ENCODE measurements at regions not wholly inside any gene's neighbourhood (a gene's known extent, or its start where the extent isn't known, plus 50 kb on each side); places are given as distances from the start of the nearest gene placed in this dataset.

- TF ChIP-seq GATA2 (IDR thresholded peaks at IDR 0.05; ENCODE audit: low read depth, low read length) (no peak), GATA3 (IDR thresholded peaks at IDR 0.05; ENCODE audit: low read depth, low read length) (no peak)
These were observed 583.5 kb downstream of the ZNF608 start for GRCh38 chr5:124162767-124163532.

All from SH-SY5Y (cell line).